GM20000 (cell line): ENCODE measurements at regions not wholly inside any gene's neighbourhood (a gene's known extent, or its start where the extent isn't known, plus 50 kb on each side); places are given as distances from the start of the nearest gene placed in this dataset.

Experiments used
- DNase-seq: peaks from one replicate; pipeline ENCODE4 v3.0.0; 2012; ENCODE audit warnings: low spot score
- CTCF ChIP-seq: IDR thresholded peaks from 2 replicates; pipeline ENCODE4 v1.5.1; 2012; ENCODE audit warnings: mild to moderate bottlenecking, control low read depth; ENCODE audit errors: extremely low read depth, missing control alignments

GRCh38 chr11:104523611-104524010 is 359.7 kb upstream of the PDGFD start:
- DNase-seq, result no peak
- no peak for TF ChIP-seq CTCF

- no peak for TF ChIP-seq CTCF
- DNase-seq, result no peak
These were observed 358.7 kb upstream of the PDGFD start for GRCh38 chr11:104522650-104523049.

GRCh38 chr11:104522123-104522522 is 358.2 kb upstream of the PDGFD start:
- DNase-seq, result no peak
- no peak for TF ChIP-seq CTCF

- TF ChIP-seq CTCF, result no peak
- no peak for DNase-seq
These were observed 346.2 kb upstream of the PDGFD start for GRCh38 chr11:104510169-104510568.

DNA sequence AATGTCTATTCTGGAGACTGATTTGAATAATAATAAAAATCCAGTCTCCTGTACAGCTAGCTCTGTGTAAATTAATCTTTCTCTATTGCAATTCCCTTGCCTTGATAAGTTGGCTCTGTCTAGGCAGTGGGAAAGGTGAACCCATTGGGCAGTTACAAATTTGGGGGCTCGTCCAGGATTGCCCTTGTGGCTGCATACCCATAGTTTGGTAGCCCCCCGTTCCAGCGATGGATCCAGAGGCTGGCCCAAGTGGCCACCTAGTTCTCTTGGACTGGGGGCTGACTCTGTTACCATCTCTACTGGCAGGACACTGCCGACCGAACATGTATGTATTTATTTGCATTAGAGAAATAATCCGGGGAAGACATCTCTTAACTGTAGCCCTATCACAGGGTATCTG is 326.2 kb upstream of the PDGFD start:
- no peak for DNase-seq
- TF ChIP-seq CTCF, result no peak

GRCh38 chr11:104488561-104488960 is 324.6 kb upstream of the PDGFD start:
- DNase-seq, result no peak
- TF ChIP-seq CTCF, result no peak

DNA sequence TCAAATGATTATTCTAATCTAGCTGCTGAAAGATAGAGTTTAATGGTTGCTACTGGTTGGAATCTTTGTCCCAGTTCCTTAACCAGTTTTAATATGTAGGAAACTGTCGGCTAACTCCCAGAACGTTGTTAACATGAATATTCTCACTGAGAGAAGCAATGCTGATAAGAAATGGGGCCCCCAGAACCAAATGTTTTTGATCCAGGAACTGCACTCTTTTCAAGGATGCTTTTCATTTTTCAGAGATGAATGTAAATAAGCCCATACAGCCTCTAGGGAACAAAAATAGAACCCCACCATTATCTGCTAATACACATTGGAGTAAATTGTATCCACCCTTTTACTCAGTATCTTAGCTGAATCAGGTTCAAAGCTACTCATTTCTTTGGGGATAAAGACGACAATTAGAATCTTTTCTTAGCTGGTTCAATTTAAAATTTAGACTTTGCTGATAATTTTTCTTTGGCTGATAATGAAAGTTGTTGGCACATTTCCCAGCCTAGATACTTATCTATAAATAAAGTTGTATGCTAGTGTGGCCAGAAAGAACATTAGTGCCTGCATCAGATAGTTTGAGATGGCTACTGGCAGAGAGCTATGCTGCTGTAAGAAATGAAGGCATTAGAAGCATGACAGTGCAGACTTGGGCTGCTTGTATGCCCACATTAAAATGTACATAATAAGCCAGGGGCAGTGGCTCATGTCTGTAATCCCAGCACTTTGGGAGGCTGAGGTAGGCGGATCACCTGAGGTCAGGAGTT is 323.3 kb upstream of the PDGFD start:
- no peak for DNase-seq
- TF ChIP-seq CTCF, result no peak
